ENCODE measurements at regions not wholly inside any gene's neighbourhood (a gene's known extent, or its start where the extent isn't known, plus 50 kb on each side); places are given as distances from the start of the nearest gene placed in this dataset.

GRCh38 chr2:223217373-223217772 is 165.4 kb downstream of the KCNE4 start:
- CTCF ChIA-PET, result no interaction called here
- no peaks in the 10 kb centered on the region for H3K27me3 ChIP-seq (ENCODE audit: control insufficient read depth in 1 of 2, insufficient read depth in 2 of 2, low read length in 2 of 2)
- no peaks in the 10 kb centered on the region for H3K4me1 ChIP-seq (ENCODE audit: insufficient read depth, low read length)
- no peak for ATAC-seq (ENCODE audit: poor library complexity)
- intact Hi-C loops (cut with DNase I, micrococcal nuclease), result no loop called here
- H3K27ac ChIP-seq (ENCODE audit: low read depth in 1 of 2, low read length in 2 of 2), result no peak overlapping the region
- H3K9me3 Mint-ChIP-seq, result no peaks in the 10 kb centered on the region
- no peaks in the 10 kb centered on the region for H3K4me1 Mint-ChIP-seq (ENCODE audit: low read depth)
- H3K4me3 Mint-ChIP-seq, result no peak overlapping the region
- H3K27me3 Mint-ChIP-seq, result no peaks in the 10 kb centered on the region
- no peak for DNase-seq
- no peak for TF ChIP-seq CTCF (IDR thresholded peaks at IDR 0.05)
- no peaks in the 10 kb centered on the region for H3K36me3 Mint-ChIP-seq (ENCODE audit: low read depth)
- no peak overlapping the region for H3K4me3 ChIP-seq (ENCODE audit: low read length)
- H3K36me3 ChIP-seq (ENCODE audit: insufficient read depth, low read length), result no peaks in the 10 kb centered on the region
- POLR2A ChIA-PET, result interaction anchor here (0.6 kb wide), 1 partner anchor 107 kb away, joined by 3 read pairs; no protein-coding TSS in a partner anchor
- no peaks in the 10 kb centered on the region for H3K9me3 ChIP-seq (ENCODE audit: control insufficient read depth in 1 of 2, insufficient read depth in 1 of 2, low read length in 2 of 2)
- no peak overlapping the region for H3K27ac Mint-ChIP-seq

- Histone ChIP-seq H3K4me3 (ENCODE audit: low read length) (no peak overlapping the region), H3K4me1 (ENCODE audit: insufficient read depth, low read length) (no peaks in the 10 kb centered on the region), H3K36me3 (ENCODE audit: insufficient read depth, low read length) (no peaks in the 10 kb centered on the region), H3K27ac (ENCODE audit: low read depth in 1 of 2, low read length in 2 of 2) (no peak overlapping the region), H3K9me3 (ENCODE audit: control insufficient read depth in 1 of 2, insufficient read depth in 1 of 2, low read length in 2 of 2) (no peaks in the 10 kb centered on the region), H3K27me3 (ENCODE audit: control insufficient read depth in 1 of 2, insufficient read depth in 2 of 2, low read length in 2 of 2) (no peaks in the 10 kb centered on the region)
- no peak overlapping the region for H3K27ac Mint-ChIP-seq
- no peak for DNase-seq
- H3K9me3 Mint-ChIP-seq, result no peaks in the 10 kb centered on the region
- no peaks in the 10 kb centered on the region for H3K27me3 Mint-ChIP-seq
- ChIA-PET POLR2A (no interaction called here), CTCF (no interaction called here)
- H3K4me1 Mint-ChIP-seq (ENCODE audit: low read depth), result no peaks in the 10 kb centered on the region
- no peak for ATAC-seq (ENCODE audit: poor library complexity)
- H3K4me3 Mint-ChIP-seq, result no peak overlapping the region
- TF ChIP-seq CTCF (IDR thresholded peaks at IDR 0.05), result no peak
- intact Hi-C loops (cut with DNase I, micrococcal nuclease), result no loop called here
- no peaks in the 10 kb centered on the region for H3K36me3 Mint-ChIP-seq (ENCODE audit: low read depth)
Observed at GRCh38 chr2:223218587-223219178, 166.7 kb downstream of the KCNE4 start.

- Histone ChIP-seq H3K27me3 (ENCODE audit: control insufficient read depth in 1 of 2, insufficient read depth in 2 of 2, low read length in 2 of 2) (no peaks in the 10 kb centered on the region), H3K36me3 (ENCODE audit: insufficient read depth, low read length) (no peaks in the 10 kb centered on the region), H3K9me3 (ENCODE audit: control insufficient read depth in 1 of 2, insufficient read depth in 1 of 2, low read length in 2 of 2) (no peaks in the 10 kb centered on the region), H3K4me3 (ENCODE audit: low read length) (no peak overlapping the region), H3K4me1 (ENCODE audit: insufficient read depth, low read length) (no peaks in the 10 kb centered on the region), H3K27ac (ENCODE audit: low read depth in 1 of 2, low read length in 2 of 2) (no peak overlapping the region)
- no peaks in the 10 kb centered on the region for H3K36me3 Mint-ChIP-seq (ENCODE audit: low read depth)
- no peak for ATAC-seq (ENCODE audit: poor library complexity)
- DNase-seq, result no peak
- CTCF ChIA-PET, result no interaction called here
- TF ChIP-seq CTCF (IDR thresholded peaks at IDR 0.05), result no peak
- H3K4me3 Mint-ChIP-seq, result no peak overlapping the region
- no peaks in the 10 kb centered on the region for H3K4me1 Mint-ChIP-seq (ENCODE audit: low read depth)
- H3K9me3 Mint-ChIP-seq, result no peaks in the 10 kb centered on the region
- intact Hi-C loops (cut with DNase I, micrococcal nuclease), result no loop called here
- POLR2A ChIA-PET, result no interaction called here
- H3K27ac Mint-ChIP-seq, result no peak overlapping the region
- no peaks in the 10 kb centered on the region for H3K27me3 Mint-ChIP-seq
Observed at GRCh38 chr2:223219872-223220657, 168.1 kb downstream of the KCNE4 start.

All from CD4-positive, alpha-beta T cell (primary cell).